Testis (tissue), 2 donors: ENCODE measurements at regions not wholly inside any gene's neighbourhood (a gene's known extent, or its start where the extent isn't known, plus 50 kb on each side); places are given as distances from the start of the nearest gene placed in this dataset.

ENCODE experiments used
- POLR2A ChIP-seq: fragments of 450-650 bp; IDR thresholded peaks from one replicate; pipeline ENCODE4 v1.6.1; 2017; ENCODE audit warnings: antibody characterized with exemption, mild to moderate bottlenecking, moderate library complexity
- TF ChIP-seq, protein P1 (sequence below), 3 experiments: fragments of 450-650 bp in 2 of 3; fragments of 200-600 bp in 1 of 3; sonication (generic) in 1 of 3; IDR thresholded peaks; one replicate each; pipeline ENCODE4 v1.5.1; 2016 to 2019; ENCODE audit warnings: antibody characterized with exemption in 3 of 3, mild to moderate bottlenecking in 2 of 3, moderate library complexity in 1 of 3

DNA sequence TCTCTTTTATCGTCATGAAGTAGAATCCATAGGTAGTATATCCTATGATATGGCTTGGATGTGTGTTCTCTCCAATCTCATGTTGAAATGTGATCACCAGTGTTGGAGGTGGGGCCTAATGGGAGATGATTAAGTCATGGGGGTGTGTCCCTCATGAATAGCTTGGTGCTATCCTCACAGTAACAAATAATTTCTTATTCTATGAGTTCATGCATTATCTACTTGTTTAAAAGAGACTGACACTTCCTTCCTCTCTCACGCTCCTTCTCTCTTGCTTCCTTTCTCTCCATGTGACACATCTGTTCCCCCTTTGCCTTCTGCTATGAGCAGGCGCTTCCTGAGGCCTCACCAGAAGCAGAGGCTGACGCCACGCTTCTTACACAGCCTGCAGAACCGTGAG lies 165.6 kb downstream of the MREG start:
- TF ChIP-seq, protein P1, sequence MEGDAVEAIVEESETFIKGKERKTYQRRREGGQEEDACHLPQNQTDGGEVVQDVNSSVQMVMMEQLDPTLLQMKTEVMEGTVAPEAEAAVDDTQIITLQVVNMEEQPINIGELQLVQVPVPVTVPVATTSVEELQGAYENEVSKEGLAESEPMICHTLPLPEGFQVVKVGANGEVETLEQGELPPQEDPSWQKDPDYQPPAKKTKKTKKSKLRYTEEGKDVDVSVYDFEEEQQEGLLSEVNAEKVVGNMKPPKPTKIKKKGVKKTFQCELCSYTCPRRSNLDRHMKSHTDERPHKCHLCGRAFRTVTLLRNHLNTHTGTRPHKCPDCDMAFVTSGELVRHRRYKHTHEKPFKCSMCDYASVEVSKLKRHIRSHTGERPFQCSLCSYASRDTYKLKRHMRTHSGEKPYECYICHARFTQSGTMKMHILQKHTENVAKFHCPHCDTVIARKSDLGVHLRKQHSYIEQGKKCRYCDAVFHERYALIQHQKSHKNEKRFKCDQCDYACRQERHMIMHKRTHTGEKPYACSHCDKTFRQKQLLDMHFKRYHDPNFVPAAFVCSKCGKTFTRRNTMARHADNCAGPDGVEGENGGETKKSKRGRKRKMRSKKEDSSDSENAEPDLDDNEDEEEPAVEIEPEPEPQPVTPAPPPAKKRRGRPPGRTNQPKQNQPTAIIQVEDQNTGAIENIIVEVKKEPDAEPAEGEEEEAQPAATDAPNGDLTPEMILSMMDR (IDR thresholded peaks at IDR 0.05) = no peak
- TF ChIP-seq POLR2A = no peak
